Neural progenitor cell (in vitro differentiated cells): ENCODE measurements at regions not wholly inside any gene's neighbourhood (a gene's known extent, or its start where the extent isn't known, plus 50 kb on each side); places are given as distances from the start of the nearest gene placed in this dataset.

Experiments
- CTCF ChIP-seq: fragments of 200-600 bp; sonication (generic); IDR thresholded peaks from 2 replicates; pipeline ENCODE4 v1.5.1; 2017; ENCODE audit warnings: antibody characterized with exemption, mild to moderate bottlenecking
- EZH2 ChIP-seq: fragments of 200-600 bp; sonication (generic); IDR thresholded peaks from 2 replicates; pipeline ENCODE4 v1.6.1; 2017; ENCODE audit warnings: antibody characterized with exemption, mild to moderate bottlenecking, moderate library complexity
- EZH2phosphoT487 ChIP-seq: fragments of 200-600 bp; sonication (generic); IDR thresholded peaks from 2 replicates; pipeline ENCODE4 v1.6.1; 2017; ENCODE audit warnings: antibody characterized with exemption

- TF ChIP-seq EZH2phosphoT487 (no peak), CTCF (no peak), EZH2 (no peak)
These were observed 556.2 kb upstream of the TMPRSS15 start for GRCh38 chr21:18959817-18960216.
